ENCODE measurements at regions not wholly inside any gene's neighbourhood (a gene's known extent, or its start where the extent isn't known, plus 50 kb on each side); places are given as distances from the start of the nearest gene placed in this dataset.

GRCh38 chr14:95426116-95426475 lies 90.4 kb downstream of the SYNE3 start:
- TF ChIP-seq ATF2 (tag by site-specific recombination; IDR thresholded peaks at IDR 0.05; ENCODE audit: low read depth) (no peak), ZBTB11 (tag by site-specific recombination; conservative IDR thresholded peaks at IDR 0.05; ENCODE audit: low read depth) (no peak), ZBTB1 (tag by site-specific recombination; IDR thresholded peaks at IDR 0.05) (no peak), YY1 (tag by site-specific recombination; IDR thresholded peaks at IDR 0.05) (no peak), TRIM28 (IDR thresholded peaks at IDR 0.05; ENCODE audit: borderline replicate concordance, low read length) (no peak), CTCF (tag by site-specific recombination; IDR thresholded peaks at IDR 0.05) (no peak), FEZF1 (tag by site-specific recombination; IDR thresholded peaks at IDR 0.05) (no peak), REST (tag by site-specific recombination; IDR thresholded peaks at IDR 0.05) (no peak), ZBTB44 (tag by site-specific recombination; IDR thresholded peaks at IDR 0.05) (no peak), PATZ1 (tag by site-specific recombination; IDR thresholded peaks at IDR 0.05) (no peak), ZNF398 (tag by site-specific recombination; IDR thresholded peaks at IDR 0.05) (no peak), ZNF302 (tag by site-specific recombination; IDR thresholded peaks at IDR 0.05; ENCODE audit: low read depth) (no peak), ZNF311 (tag by site-specific recombination; IDR thresholded peaks at IDR 0.05; ENCODE audit: borderline replicate concordance) (no peak), BCL11A (tag by site-specific recombination; IDR thresholded peaks at IDR 0.05; ENCODE audit: low read depth) (no peak)

Data from HEK293 (cell line).